Hippocampal formation (tissue), 2 donors: ENCODE measurements at regions not wholly inside any gene's neighbourhood (a gene's known extent, or its start where the extent isn't known, plus 50 kb on each side); places are given as distances from the start of the nearest gene placed in this dataset.
"Not testable (repeated sequence)": the region's sequence is repeated elsewhere in the genome, so short reads cannot be mapped to it uniquely, and the experiment has no call there.

Experiments
- DNase-seq, 2 donors: peaks; one replicate each; lab custom pipeline; 2025; lab: John Stamatoyannopoulos, UW

DNA sequence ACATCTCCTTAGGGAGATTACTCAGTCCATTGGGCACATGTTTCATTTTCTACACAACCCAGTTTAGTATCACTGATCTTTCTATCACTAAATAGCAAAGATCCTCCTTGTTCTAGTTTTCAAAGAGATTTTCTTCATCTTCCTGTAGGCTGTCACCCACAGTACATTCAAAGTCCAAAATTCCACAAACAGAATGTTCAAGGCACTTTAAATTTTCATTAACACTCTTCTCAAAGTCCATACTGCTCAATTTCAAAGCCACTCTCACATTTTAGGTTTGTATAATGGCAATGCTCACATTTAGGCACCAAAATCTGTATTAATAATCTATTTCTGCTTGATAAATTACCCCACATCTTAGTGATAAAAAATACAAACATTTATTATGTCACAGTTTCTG is 152.8 kb downstream of the FSIP2 start:
- DNase-seq = no peak

DNA sequence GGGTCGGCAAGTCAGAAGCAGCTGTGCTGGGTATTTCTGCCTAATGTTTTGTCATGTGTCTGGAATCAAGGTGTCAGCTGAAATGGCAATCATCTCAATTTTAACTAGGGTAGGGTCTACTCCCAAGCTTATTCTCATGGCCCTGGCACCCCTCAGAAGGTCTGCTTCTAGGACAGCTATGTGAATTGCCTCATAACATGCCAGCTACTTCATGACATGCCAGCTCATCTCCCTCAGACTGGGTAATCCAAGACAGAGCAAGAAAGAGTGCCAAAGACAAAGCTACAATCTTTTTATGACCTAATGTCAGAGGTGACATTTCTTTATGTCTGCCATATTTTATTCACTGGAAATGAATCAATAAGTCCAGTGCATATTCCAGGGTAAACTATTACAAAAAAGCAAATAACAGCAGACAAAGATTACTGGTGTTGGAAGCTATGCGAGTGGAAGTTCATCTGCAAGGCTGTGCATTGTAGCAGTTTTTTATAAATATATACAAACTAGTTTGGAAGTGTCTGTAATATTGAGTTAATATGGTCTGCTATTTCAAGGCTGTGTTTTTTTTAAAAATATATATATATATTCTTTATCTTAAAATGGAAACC is 153.3 kb downstream of the FSIP2 start:
- no peak for DNase-seq

DNA sequence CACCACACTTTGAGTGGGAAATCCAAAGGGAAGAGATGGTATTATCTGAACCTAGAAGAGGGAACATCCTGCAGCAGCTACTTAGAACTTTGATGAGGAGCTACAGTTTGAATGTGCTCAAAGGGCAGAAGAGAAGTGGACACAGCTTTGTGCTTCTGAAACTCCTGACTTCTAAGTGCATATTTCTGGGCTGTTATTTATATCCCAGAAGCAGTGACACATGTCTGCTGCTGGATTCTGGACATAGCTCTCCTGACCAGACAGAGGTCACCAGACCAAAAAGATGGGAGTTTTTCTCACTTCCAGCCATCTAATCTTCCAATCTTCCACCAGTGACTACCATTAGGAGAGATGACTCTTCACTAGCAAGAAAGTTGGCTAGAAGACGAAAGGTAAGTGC is 153.9 kb downstream of the FSIP2 start:
- DNase-seq = no peak

DNA sequence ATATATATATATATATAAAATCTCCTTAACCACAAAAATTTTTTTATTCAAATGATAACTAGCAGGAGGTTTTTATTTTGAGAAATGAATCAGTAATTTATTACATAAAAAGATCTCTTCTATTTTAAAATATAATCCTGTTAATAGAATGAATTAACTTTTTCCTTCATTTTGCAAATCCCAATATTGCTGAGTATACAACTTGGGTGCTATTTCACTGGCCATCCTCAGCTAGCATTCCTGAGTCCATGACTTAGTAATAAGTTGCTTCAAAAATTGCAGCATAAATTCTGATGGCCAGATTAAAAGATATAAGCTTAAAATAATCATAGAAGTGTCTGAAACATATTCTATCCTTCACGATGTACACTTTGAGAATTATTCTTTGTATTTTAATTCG is 155.6 kb downstream of the FSIP2 start:
- no peak for DNase-seq

DNA sequence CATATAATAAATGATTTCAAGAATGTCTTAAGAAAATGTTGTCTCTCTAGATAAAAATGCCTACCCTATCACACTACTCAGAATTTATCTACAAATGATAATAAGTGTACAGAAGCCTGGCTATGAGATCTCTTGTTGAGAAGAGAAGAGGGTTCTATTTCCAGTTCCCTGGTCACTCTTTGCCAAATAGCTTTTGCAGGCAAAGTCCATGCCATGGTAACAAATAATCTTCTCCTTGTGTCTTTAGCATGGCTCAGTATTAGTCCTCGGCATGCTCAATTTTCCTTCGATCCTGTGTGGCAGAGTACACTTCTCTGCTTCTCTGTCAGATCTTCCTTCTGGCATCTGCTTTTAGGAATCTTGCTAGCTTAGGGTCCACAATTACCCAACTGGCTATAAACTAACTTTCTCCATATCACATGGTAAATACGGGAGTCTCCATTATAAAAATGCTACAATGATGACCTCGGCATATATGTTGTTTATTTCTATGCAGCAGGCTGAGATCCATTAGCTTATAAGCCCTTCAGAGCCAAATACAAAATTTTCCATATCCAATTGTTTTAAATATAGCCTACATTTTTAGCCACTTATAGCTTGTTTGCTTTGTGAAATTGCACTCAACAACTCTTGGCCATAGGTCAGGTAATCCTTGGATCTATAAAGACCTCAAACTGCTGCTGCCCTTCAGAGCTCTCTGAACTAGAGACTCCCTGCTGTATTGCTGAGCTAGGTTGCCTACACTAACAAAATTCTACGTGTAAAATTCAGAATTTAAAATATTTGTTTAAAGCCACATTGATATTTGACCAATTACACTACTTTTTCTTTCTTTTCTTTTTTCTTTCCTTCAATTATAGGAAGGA is 157.5 kb downstream of the FSIP2 start:
- no peak for DNase-seq

DNA sequence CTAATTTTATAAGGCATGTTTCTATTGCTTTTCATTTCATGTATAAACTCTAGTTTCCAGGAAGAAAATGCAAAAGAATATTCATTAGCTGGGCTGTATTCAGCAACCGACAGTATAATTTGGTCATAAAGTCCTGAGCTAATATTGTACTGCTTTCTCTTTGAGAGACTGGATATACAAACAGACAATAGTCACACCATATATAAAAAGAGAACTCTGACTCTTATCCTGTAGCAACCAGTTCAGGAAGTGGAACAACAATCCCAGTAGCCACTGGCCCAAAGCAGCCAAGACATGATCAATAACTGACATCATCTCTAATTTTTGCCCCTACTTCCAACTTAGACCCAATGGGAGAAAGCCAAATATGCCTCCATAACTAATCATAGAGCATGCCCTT is 160.8 kb downstream of the FSIP2 start:
- no peak for DNase-seq

DNA sequence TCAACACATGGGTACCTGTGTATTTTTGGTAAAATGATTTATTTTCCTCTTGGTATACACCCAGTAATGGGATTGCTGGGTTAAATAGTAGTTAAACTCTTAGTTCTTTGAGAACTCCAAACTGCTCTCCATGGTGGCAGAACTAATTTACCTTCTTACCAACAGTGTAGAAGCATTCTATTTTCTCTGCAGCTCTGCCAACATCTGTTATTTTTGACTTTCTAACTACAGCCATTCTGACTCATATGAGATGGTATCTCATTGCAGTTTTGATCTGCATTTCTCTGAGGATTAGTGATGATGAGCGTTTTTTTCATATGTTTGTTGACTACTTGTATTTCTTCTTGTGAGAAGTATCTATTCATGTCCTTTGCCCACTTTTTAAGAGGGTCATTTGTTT is 180.6 kb downstream of the FSIP2 start:
- no peak for DNase-seq

DNA sequence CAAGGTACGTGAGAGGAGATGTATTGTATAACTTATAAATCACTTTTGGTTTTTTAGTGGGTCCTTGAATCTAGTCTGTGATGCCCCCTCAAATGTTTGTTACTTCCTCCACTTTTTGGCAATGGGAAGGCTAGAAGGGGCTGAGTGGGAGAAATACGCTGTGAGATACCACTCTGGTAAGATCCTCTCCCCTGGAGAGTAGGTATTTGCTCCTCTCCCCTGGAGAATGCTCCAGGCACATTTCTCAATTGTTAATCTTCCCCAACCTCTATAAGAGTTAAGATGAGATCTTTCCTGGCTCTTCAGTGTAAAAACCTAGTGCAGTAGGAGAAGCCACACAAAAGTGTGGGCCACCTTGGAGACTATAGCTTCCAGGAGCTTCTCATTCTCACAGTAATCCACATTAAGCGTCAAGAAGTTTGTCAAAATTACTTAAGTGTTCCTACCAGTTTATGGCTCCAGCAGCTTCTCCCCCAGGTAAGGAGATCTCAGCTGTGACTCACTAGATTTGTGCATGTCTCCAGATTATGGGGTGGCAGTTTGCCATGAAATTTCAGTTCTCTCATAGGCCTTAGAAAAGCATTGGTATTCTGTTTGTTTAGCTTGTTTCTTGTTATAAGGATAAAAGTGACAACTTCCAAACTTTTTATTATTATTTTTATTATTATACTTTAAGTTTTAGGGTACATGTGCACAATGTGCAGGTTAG is 182.6 kb downstream of the FSIP2 start:
- DNase-seq = no peak

DNA sequence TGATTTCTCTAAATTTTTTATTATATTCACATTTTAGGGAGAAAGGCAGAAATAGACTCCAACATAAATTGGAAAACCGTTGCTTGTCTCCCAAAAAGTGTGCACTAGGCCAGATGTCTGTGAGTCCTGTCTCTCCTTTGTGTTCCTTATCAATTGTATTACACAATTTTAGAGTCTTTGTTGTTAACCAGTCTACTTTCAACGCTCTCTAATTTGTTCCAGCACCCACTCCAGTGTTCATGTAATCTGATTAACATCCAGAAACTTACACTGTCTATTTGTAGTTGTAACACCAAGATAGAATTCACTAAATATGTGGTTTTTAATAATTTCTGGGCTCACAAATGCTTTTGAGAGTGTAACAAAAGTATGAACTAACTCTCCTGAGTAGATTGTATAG is 195.6 kb downstream of the FSIP2 start:
- no peak for DNase-seq

DNA sequence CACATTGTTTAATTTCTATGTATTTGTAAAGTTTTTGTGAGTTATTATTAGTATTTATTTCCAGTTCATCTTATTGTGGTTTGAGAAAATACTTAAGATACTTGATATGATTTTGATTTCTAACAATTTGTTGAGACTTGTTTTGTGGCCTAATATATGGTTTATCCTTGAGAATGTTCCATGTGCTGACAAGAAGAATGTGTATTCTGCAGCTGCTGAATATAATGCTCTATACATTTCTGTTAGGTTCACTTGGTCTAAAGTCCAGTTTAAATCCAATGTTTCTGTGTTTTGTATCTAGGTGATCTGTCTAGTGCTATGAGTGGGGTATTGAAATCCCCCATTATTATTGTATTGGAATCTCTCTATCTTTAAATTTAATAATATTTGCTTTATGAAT is 201.3 kb downstream of the FSIP2 start:
- no peak for DNase-seq

DNA sequence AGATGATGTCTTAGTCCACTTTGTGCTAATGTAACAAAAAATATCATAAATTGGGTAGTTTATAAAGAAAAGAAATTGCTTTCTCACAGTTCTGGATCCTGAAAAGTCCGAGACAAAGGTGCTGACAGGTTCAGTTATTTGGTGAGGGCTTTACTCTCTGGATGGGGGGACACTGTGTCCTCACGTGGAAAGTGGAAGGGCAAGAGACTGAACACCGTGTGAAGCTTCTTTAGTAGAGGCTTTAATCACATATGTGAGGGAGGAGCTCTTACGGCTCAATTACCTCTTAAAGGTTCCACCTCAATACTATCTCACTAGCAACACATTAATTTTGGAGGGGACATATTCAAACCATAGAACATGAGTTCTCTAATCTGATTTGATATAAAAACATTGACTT is 204.3 kb downstream of the FSIP2 start:
- no peak for DNase-seq

DNA sequence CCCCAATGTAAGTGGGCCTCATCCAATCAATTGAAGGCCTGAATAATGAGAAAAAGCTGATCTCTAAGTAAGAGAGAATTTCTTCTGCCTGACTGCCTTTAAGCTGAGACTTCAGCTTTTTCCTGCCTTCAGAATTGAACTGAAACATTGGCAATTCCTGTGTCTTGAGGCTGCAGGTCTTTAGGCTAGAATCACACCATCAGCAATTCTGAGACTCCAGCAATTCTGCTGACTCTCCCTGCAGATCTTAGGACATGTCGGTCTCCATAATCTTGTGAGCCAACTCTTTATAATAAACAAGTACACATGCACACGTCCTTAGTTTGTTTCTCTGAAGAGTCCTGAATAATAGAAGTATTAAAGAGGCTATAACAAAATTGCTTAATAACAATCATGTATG is 209.1 kb downstream of the FSIP2 start:
- no peak for DNase-seq

DNA sequence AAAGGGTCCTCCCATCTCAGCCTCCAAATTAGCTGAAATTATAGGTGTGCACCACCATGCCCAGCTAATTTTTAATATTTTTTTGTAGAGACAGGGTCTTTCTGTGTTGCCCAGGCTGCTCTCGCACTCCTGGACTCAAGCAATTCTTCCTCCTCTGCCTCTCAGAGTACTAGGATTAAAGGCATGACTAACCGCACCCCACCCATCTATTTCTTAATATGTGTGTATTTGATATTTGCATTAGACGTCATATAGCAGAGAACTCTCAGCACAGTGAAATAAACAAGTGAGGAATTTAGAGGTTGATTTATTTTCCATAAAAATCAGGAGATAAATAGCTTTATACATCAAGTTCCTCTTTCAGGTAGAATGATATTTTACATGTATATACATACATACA is 213.5 kb downstream of the FSIP2 start:
- no peak for DNase-seq

DNA sequence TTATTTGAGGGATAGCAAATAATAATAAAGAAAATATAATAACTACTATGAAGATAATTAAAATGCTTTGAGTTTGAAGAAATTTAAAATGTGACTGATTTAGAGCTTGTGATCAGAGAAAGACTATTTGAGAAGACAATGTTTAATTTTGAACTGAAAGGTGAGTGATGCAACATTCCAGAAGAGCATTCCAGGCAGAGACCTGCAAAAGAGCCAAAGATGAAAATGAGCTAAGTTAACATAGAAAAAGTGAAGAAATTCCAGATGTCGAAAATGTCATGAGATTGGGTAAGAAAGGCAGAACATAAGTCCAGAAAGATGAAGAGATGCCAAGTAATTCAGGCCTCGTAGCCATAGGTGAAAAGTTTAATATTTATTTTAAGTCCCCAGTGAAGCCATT is 215.8 kb downstream of the FSIP2 start:
- DNase-seq = no peak

DNA sequence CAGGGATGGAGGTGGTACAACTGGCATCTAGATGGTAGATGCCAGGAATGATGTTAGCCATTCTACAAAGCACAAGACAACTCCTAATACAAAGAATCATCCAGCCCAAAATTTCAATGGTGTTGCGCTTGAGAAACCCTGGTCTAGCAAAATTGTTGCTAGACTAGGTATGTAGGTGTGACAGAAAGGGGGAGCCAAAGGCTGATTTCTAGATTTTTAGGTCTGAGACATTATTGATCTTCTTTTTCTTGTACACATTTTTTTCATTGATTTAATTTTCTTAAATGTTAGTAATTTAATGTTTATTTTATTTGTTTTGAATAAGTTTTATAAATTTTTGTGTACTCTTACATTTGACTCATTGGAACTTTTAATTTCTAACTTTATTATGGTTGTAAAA is 216.4 kb downstream of the FSIP2 start:
- DNase-seq = no peak

DNA sequence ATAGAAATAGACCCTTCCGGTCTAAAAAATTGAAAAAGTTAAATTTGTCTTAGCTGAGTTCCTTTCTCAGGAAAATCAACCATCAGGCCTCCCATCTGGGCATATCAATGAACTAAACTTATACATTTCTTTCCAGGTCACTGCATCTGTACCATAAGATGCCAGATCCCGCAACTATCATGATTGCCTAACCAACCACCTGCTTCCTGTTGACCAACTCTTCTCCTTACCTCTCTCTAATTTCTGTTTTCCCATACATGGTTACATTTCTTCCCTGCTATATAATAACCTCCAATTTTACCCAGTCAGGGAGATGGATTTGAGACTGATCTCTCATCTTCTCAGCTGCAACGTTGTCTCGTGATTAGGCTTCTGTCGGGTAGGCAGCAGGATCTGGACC is 228.7 kb downstream of the FSIP2 start:
- DNase-seq = no peak

DNA sequence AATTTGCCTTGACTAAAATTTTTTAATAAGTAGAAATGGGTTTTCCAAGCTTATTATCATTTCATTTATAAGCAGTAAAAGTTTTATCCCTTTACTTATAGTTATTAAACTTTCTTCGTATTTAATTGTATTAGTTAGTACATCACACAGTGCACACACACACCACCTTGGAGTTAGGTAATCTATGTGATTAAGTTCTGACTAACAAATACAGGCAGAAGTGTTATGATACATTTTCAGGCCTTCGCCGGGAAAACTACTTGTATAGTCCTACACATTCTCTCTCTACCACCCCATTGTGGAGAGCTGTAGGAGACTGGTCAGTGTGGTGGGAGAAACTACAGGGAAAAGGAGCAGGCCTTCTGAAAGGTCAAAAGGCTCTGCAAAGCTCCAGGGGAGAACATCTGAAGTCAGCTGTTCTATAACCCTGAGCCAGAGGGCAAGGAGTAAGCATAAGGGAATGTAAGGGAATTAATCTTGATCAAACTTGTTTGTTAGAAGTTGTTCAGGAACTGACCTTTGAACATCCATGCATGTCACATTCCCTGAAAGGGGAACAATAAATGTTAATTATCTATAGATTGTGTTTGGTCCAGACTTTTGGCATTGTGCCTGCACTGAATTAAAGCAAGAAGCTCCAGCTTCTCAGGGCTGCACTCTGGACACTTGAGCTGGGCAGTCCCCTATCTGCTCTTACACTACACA is 231.7 kb downstream of the FSIP2 start:
- no peak for DNase-seq

DNA sequence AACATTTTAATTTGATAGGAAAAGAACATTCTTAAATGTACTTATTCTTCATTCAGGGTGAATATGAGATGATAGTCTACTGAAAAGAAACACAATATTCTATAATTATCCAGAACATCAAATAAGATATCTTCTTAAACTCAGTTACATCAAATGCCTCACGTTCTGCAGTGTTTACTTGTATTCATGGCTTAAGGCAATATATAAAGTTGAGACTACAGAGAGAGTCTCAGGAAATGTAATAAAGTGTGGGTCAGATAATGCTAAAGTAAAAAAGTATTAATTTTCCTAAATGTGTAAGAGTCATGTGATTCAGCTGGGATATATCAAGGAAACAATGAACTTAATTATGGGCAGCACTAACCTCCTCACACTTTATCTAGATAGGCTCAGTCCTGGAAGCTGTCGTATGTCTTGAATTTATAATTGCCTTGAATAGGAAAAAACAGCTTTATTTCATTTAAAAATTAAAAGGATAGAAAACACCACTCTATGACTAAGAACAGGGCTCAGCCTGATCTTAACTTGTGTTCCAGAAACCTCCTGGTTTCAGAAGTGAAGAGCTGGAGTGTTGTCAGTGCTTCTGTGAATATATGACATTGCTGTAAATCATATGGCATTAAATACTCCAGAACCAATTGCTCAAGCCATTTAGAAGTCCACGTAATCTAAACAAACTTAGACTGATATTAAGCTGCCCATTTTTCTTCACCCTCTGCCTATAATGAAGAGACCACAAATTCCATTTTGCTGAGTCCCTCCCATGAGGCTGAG is 240.2 kb downstream of the FSIP2 start:
- DNase-seq = no peak

DNA sequence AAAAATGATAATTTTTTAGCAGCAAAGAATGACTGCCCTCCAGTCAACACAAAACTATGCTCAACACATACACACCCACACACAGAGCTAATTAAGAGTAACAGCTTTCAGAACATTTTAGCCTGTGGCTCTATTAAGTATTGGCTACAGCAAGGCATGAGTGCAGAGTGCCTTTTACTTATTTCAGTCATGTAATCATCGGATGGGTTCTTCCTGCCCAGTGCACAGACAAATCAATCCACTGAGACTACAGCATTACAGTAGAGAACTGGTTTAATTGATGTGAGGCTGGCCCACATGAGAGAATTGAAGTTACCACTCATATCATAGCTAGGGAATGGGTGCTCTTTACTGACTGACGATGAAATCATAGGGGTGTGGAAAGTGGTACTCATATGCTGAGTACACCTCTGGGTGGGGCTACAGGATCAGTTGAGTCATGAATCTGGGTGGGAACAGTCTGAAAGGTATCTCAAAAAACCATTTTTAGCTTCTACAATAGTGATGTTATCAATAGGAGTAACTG is 241.0 kb downstream of the FSIP2 start:
- DNase-seq = no peak

DNA sequence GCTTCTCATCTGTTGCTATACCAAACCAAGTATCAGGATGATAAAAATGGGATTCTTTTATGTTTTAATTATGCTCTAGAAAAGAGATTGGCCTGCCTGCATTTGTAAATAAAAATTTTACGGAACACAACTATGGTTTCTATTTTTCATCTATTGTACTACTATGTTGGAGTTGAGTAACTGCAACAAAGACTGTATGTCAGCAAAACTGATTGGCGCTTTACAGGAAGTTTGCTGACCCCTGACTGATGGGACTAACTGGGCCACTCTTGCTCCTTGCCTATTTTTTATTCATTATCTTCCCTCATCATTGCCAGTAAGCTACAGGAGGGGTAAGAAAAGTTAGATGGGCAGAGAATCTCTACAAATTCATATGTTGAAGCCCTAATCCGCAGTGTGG is 242.3 kb downstream of the FSIP2 start:
- no peak for DNase-seq

DNA sequence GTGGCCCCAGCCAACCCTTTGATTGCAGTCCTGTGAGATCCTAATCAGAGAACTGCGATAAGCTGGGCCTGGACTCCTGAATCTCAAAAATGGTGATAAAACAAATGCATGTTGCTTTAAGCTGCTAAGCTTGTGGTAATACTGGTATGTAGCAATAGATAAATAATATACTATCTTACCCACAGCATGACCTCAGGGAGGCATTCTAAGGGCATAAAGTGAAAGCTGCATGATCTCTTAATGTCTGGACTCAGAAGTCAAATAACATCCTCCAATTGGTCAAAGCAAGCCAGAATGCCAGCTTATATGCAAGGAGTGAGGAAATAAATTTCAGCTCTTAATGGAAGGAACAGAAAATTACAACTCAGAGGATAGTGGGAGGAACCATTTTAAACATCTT is 246.1 kb downstream of the FSIP2 start:
- DNase-seq = no peak

DNA sequence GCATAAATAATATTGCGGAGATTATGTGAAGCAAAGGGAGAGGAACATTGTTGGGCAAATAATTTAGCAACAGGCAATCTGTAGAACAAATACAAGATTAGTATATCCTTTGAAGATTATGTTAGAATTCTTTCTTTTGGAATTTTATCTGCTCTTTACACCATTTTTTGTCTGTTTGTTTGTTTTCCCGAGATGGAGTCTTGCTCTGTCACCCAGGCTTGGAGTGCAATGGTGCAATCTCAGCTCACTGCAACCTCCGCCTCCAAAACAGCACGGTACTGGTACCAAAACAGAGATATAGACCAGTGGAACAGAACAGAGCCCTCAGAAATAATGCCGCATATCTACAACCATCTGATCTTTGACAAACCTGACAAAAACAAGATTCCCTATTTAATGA is 250.3 kb downstream of the FSIP2 start:
- not testable (repeated sequence) for DNase-seq
